Ascending aorta (tissue), 2 donors: ENCODE measurements at regions not wholly inside any gene's neighbourhood (a gene's known extent, or its start where the extent isn't known, plus 50 kb on each side); places are given as distances from the start of the nearest gene placed in this dataset.

Source experiments
- DNase-seq, 2 donors: peaks; one replicate each; pipeline ENCODE4 v3.0.0-alpha.2; 2019; ENCODE audit warnings: low spot score in 2 of 2
- H3K27ac ChIP-seq, 2 donors: fragments of 200-600 bp; sonication (generic); one replicate each; pipeline ENCODE4 v1.5.1; 2016 to 2017; ENCODE audit warnings: mild to moderate bottlenecking in 1 of 2
- H3K27me3 ChIP-seq: fragments of 200-600 bp; sonication (generic); one replicate; pipeline ENCODE4 v1.5.1; 2017
- H3K36me3 ChIP-seq, 2 donors: fragments of 200-600 bp; sonication (generic); one replicate each; pipeline ENCODE4 v1.5.1; 2016
- H3K4me1 ChIP-seq, 2 donors: fragments of 200-600 bp; sonication (generic); one replicate each; pipeline ENCODE4 v1.5.1; 2016 to 2017; ENCODE audit warnings: mild to moderate bottlenecking in 1 of 2
- H3K4me3 ChIP-seq, 2 donors: fragments of 200-600 bp; sonication (generic); one replicate each; pipeline ENCODE4 v1.5.1; 2016 to 2017; ENCODE audit warnings: mild to moderate bottlenecking in 1 of 2
- H3K9me3 ChIP-seq, 2 donors: fragments of 200-600 bp; sonication (generic); one replicate each; pipeline ENCODE4 v1.5.1; 2016
- CTCF ChIP-seq, 3 experiments: fragments of 200-600 bp in 2 of 3; fragments of 450-650 bp in 1 of 3; sonication (generic) in 2 of 3; IDR thresholded peaks; one replicate each; pipeline ENCODE4 v1.5.1; 2016 to 2019; ENCODE audit warnings: antibody characterized with exemption in 3 of 3, mild to moderate bottlenecking in 1 of 3, moderate library complexity in 1 of 3
- intact Hi-C: fragments of 100-400 bp; cut with DNase I; formaldehyde crosslinking; loops from one replicate; pipeline ENCODE4 v1.15.1; 2023

- Histone ChIP-seq H3K27ac (no peak overlapping the region), H3K36me3 (no peaks in the 10 kb centered on the region), H3K4me3 (no peak overlapping the region), H3K4me1 (no peaks in the 10 kb centered on the region), H3K9me3 (no peaks in the 10 kb centered on the region), H3K27me3 (no peaks in the 10 kb centered on the region)
- no peak for DNase-seq
- TF ChIP-seq CTCF (IDR thresholded peaks at IDR 0.05), result no peak
- intact Hi-C loops, result no loop called here
Observed at GRCh38 chr10:4093438-4093837, 308.4 kb upstream of the KLF6 start.

GRCh38 chr10:4088354-4089066, 303.5 kb upstream of the KLF6 start:
- Histone ChIP-seq H3K36me3 (no peaks in the 10 kb centered on the region), H3K4me3 (no peak overlapping the region), H3K9me3 (no peaks in the 10 kb centered on the region), H3K27me3 (no peaks in the 10 kb centered on the region), H3K4me1 (peaks cover 2 to 4% of the 10 kb centered on the region in 2 donors), H3K27ac (no peak overlapping the region)
- intact Hi-C loops, result no loop called here
- no peak for TF ChIP-seq CTCF (IDR thresholded peaks at IDR 0.05)
- no peak for DNase-seq

GRCh38 chr10:4086131-4086898, 301.3 kb upstream of the KLF6 start:
- intact Hi-C loops, result no loop called here
- H3K27ac ChIP-seq, result peak overlapping the region in 1 of 2 donors; percentile 50

GRCh38 chr10:4083509-4084003, 298.5 kb upstream of the KLF6 start:
- DNase-seq, result no peak
- H3K27me3 ChIP-seq, result no peaks in the 10 kb centered on the region
- H3K27ac ChIP-seq, result peak overlapping the region; percentile 52 to 64
- no peak for TF ChIP-seq CTCF (IDR thresholded peaks at IDR 0.05)
- intact Hi-C loops, result loop anchor here (5.0 kb wide), 1 partner anchor 44 kb away; no protein-coding TSS in a partner anchor
- no peaks in the 10 kb centered on the region for H3K9me3 ChIP-seq
- no peak overlapping the region for H3K4me3 ChIP-seq
- no peaks in the 10 kb centered on the region for H3K36me3 ChIP-seq
- peaks cover 3 to 23% of the 10 kb centered on the region in 2 donors for H3K4me1 ChIP-seq

More at GRCh38 chr10:4086131-4086898, 301.3 kb upstream of the KLF6 start:
- Histone ChIP-seq H3K4me3 (peak overlapping the region in 1 of 2 donors; percentile 47), H3K36me3 (no peaks in the 10 kb centered on the region), H3K4me1 (peaks cover 3 to 19% of the 10 kb centered on the region in 2 donors), H3K9me3 (no peaks in the 10 kb centered on the region), H3K27me3 (no peaks in the 10 kb centered on the region)
- DNase-seq, result no peak
- no peak for TF ChIP-seq CTCF (IDR thresholded peaks at IDR 0.05)

- H3K27ac ChIP-seq, result peak overlapping the region; percentile 52 to 64
Observed at GRCh38 chr10:4082861-4083260, 297.9 kb upstream of the KLF6 start.

More at GRCh38 chr10:4082861-4083260, 297.9 kb upstream of the KLF6 start:
- intact Hi-C loops, result loop anchor here (5.0 kb wide), 1 partner anchor 44 kb away; no protein-coding TSS in a partner anchor
- no peaks in the 10 kb centered on the region for H3K27me3 ChIP-seq
- no peaks in the 10 kb centered on the region for H3K36me3 ChIP-seq
- no peak overlapping the region for H3K4me3 ChIP-seq
- H3K9me3 ChIP-seq, result no peaks in the 10 kb centered on the region
- TF ChIP-seq CTCF (IDR thresholded peaks at IDR 0.05), result no peak
- DNase-seq, result no peak
- H3K4me1 ChIP-seq, result peaks cover 3 to 23% of the 10 kb centered on the region in 2 donors
